ENCODE measurements at regions not wholly inside any gene's neighbourhood (a gene's known extent, or its start where the extent isn't known, plus 50 kb on each side); places are given as distances from the start of the nearest gene placed in this dataset.

GRCh38 chrX:39238006-39238405 lies 436.7 kb downstream of the MID1IP1 start:
- DNase-seq (ENCODE audit: low read depth), result no peak
- Histone ChIP-seq H3K36me3 (ENCODE audit: control insufficient read depth, insufficient read depth, low read length, severe bottlenecking) (no peaks in the 10 kb centered on the region), H3K4me1 (ENCODE audit: control insufficient read depth, insufficient read depth, low read length) (no peaks in the 10 kb centered on the region), H3K9ac (ENCODE audit: low read length) (no peak overlapping the region), H3K4me3 (ENCODE audit: low read length) (no peak overlapping the region), H3K9me3 (ENCODE audit: control insufficient read depth, low read length) (peaks cover 21% of the 10 kb centered on the region), H3K27me3 (replicated peaks; ENCODE audit: control insufficient read depth, insufficient read depth, low read length) (peaks cover 67% of the 10 kb centered on the region)

DNA sequence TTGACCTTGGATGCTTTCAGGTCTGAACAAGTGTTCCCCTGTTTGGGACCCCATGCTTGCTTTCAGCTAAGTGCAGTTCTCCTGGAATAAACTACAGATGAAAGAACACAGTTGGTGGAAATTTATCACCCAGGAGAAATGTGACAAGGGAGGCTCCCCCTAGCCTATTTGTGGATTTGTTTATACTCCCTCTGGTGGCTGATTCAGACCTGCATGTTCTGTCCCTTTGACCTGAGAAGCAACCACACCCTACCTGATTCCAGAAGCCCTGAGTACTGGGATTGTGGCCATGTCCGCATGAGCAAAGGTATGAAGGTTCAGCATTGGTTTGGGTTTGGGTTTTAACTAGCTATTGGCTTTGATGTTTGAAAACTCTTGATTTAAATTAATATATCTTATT lies 440.9 kb downstream of the MID1IP1 start:
- no peak overlapping the region for H3K9ac ChIP-seq (ENCODE audit: low read length)
- peak; percentile 15 for DNase-seq (ENCODE audit: low read depth)
- no peaks in the 10 kb centered on the region for H3K36me3 ChIP-seq (ENCODE audit: control insufficient read depth, insufficient read depth, low read length, severe bottlenecking)
- no peak overlapping the region for H3K4me3 ChIP-seq (ENCODE audit: low read length)
- H3K9me3 ChIP-seq (ENCODE audit: control insufficient read depth, low read length), result peaks cover 7% of the 10 kb centered on the region
- no peaks in the 10 kb centered on the region for H3K4me1 ChIP-seq (ENCODE audit: control insufficient read depth, insufficient read depth, low read length)
- peaks cover 34% of the 10 kb centered on the region for H3K27me3 ChIP-seq (replicated peaks; ENCODE audit: control insufficient read depth, insufficient read depth, low read length)

DNA sequence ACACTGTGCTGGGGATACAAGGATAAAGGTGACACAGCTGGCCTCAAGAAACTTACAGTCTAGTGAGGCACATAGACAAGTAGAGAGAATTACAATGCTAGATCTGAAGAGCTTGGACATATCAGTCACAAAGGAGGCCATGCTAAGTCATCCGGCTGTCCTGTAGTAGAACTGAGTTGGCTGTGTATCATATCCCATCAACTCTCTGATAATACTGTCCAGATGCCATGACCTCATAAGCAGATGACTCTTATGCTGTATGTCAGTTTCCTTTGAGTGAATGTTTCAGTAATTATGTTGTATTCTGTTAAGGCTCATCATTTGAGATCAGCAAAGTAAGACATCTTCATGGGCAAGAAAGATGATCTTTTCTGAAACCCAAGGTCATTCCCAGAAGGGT lies 442.9 kb downstream of the MID1IP1 start:
- DNase-seq (ENCODE audit: low read depth), result no peak

GRCh38 chrX:39245024-39245423 lies 443.8 kb downstream of the MID1IP1 start:
- Histone ChIP-seq H3K27me3 (replicated peaks; ENCODE audit: control insufficient read depth, insufficient read depth, low read length) (peaks cover 18% of the 10 kb centered on the region), H3K9me3 (ENCODE audit: control insufficient read depth, low read length) (peaks cover 3% of the 10 kb centered on the region), H3K4me1 (ENCODE audit: control insufficient read depth, insufficient read depth, low read length) (no peaks in the 10 kb centered on the region), H3K9ac (ENCODE audit: low read length) (no peak overlapping the region), H3K36me3 (ENCODE audit: control insufficient read depth, insufficient read depth, low read length, severe bottlenecking) (no peaks in the 10 kb centered on the region), H3K4me3 (ENCODE audit: low read length) (no peak overlapping the region)
- DNase-seq (ENCODE audit: low read depth), result no peak

More for the DNA sequence above, 442.9 kb downstream of the MID1IP1 start:
- peaks cover 3% of the 10 kb centered on the region for H3K9me3 ChIP-seq (ENCODE audit: control insufficient read depth, low read length)
- no peaks in the 10 kb centered on the region for H3K36me3 ChIP-seq (ENCODE audit: control insufficient read depth, insufficient read depth, low read length, severe bottlenecking)
- no peak overlapping the region for H3K4me3 ChIP-seq (ENCODE audit: low read length)
- H3K27me3 ChIP-seq (replicated peaks; ENCODE audit: control insufficient read depth, insufficient read depth, low read length), result peaks cover 24% of the 10 kb centered on the region
- no peak overlapping the region for H3K9ac ChIP-seq (ENCODE audit: low read length)
- H3K4me1 ChIP-seq (ENCODE audit: control insufficient read depth, insufficient read depth, low read length), result no peaks in the 10 kb centered on the region

DNA sequence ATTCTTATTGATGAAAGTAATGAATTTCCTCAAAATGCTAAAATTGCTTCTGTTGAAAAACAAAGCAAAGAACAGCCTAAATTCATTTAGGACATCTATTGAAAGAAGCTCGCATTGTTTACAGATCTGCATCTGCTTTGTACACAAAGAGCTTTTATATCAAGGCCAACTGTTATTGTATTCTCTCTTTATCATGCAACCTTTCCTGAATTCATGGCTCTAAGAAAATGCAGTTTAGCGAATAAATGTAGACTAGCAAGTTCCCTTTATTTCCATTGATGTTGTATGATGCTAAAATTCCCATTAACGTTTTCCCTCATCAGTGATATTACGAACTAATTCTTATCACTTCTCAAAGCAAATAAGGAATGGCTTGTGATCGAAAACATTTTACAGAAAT lies 446.3 kb downstream of the MID1IP1 start:
- H3K4me1 ChIP-seq (ENCODE audit: control insufficient read depth, insufficient read depth, low read length), result no peaks in the 10 kb centered on the region
- H3K36me3 ChIP-seq (ENCODE audit: control insufficient read depth, insufficient read depth, low read length, severe bottlenecking), result no peaks in the 10 kb centered on the region
- peaks cover 15% of the 10 kb centered on the region for H3K27me3 ChIP-seq (replicated peaks; ENCODE audit: control insufficient read depth, insufficient read depth, low read length)
- H3K9me3 ChIP-seq (ENCODE audit: control insufficient read depth, low read length), result peaks cover 8% of the 10 kb centered on the region
- no peak overlapping the region for H3K4me3 ChIP-seq (ENCODE audit: low read length)
- no peak overlapping the region for H3K9ac ChIP-seq (ENCODE audit: low read length)
- DNase-seq (ENCODE audit: low read depth), result no peak

- Histone ChIP-seq H3K9me3 (ENCODE audit: control insufficient read depth, low read length) (peaks cover 13% of the 10 kb centered on the region), H3K4me1 (ENCODE audit: control insufficient read depth, insufficient read depth, low read length) (no peaks in the 10 kb centered on the region), H3K4me3 (ENCODE audit: low read length) (no peak overlapping the region), H3K9ac (ENCODE audit: low read length) (no peak overlapping the region), H3K27me3 (replicated peaks; ENCODE audit: control insufficient read depth, insufficient read depth, low read length) (peaks cover 18% of the 10 kb centered on the region), H3K36me3 (ENCODE audit: control insufficient read depth, insufficient read depth, low read length, severe bottlenecking) (no peaks in the 10 kb centered on the region)
- no peak for DNase-seq (ENCODE audit: low read depth)
Measured at GRCh38 chrX:39248330-39248729, 447.1 kb downstream of the MID1IP1 start.

- no peaks in the 10 kb centered on the region for H3K36me3 ChIP-seq (ENCODE audit: control insufficient read depth, insufficient read depth, low read length, severe bottlenecking)
- H3K27me3 ChIP-seq (replicated peaks; ENCODE audit: control insufficient read depth, insufficient read depth, low read length), result peaks cover 18% of the 10 kb centered on the region
- H3K9ac ChIP-seq (ENCODE audit: low read length), result no peak overlapping the region
- no peak overlapping the region for H3K4me3 ChIP-seq (ENCODE audit: low read length)
- H3K4me1 ChIP-seq (ENCODE audit: control insufficient read depth, insufficient read depth, low read length), result no peaks in the 10 kb centered on the region
- no peak for DNase-seq (ENCODE audit: low read depth)
- H3K9me3 ChIP-seq (ENCODE audit: control insufficient read depth, low read length), result peaks cover 13% of the 10 kb centered on the region
Measured at GRCh38 chrX:39249999-39250398, 448.7 kb downstream of the MID1IP1 start.

DNA sequence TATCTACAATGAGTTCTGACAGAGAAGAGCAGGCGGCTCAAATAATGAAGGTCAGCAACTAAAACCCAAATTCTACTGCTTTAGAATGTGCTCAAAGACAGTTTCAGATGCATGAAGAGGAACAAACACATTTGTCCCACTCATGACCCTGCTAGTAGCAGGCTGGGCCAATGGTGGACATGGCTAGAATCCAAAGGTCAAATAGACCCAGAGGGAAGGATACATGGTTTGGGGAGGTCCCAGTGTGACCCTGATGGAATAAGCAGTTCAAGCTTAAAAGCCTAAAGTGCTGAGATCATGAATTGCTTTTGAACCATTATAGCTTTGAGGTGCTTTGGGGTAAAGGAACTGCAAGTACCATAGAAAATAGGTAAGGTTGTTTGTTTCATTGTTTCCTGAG lies 450.7 kb downstream of the MID1IP1 start:
- Histone ChIP-seq H3K9me3 (ENCODE audit: control insufficient read depth, low read length) (peaks cover 16% of the 10 kb centered on the region), H3K36me3 (ENCODE audit: control insufficient read depth, insufficient read depth, low read length, severe bottlenecking) (no peaks in the 10 kb centered on the region), H3K4me1 (ENCODE audit: control insufficient read depth, insufficient read depth, low read length) (no peaks in the 10 kb centered on the region), H3K4me3 (ENCODE audit: low read length) (no peak overlapping the region), H3K9ac (ENCODE audit: low read length) (no peak overlapping the region), H3K27me3 (replicated peaks; ENCODE audit: control insufficient read depth, insufficient read depth, low read length) (peaks cover 18% of the 10 kb centered on the region)
- no peak for DNase-seq (ENCODE audit: low read depth)

DNA sequence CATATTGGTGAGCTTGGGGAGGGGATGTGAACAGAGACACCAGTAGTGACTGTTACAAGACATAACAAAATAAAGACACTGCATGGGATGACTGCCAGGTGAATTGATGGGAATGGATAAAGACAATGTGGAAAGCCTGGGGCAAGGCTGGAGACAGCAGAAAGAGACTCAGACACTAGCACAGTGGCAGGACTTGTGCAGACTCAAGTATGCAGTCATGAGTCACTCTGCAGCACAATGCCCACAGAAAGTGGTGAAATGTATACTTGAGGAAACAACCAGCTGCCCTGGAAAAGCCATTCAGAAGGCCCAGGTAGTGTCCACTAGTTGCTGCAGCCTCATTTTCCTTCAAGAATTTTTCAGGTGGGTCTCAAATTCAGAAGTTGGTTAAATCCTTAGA lies 452.3 kb downstream of the MID1IP1 start:
- Histone ChIP-seq H3K27me3 (replicated peaks; ENCODE audit: control insufficient read depth, insufficient read depth, low read length) (peaks cover 24% of the 10 kb centered on the region), H3K9ac (ENCODE audit: low read length) (no peak overlapping the region), H3K4me1 (ENCODE audit: control insufficient read depth, insufficient read depth, low read length) (no peaks in the 10 kb centered on the region), H3K4me3 (ENCODE audit: low read length) (no peak overlapping the region), H3K9me3 (ENCODE audit: control insufficient read depth, low read length) (peaks cover 13% of the 10 kb centered on the region), H3K36me3 (ENCODE audit: control insufficient read depth, insufficient read depth, low read length, severe bottlenecking) (no peaks in the 10 kb centered on the region)
- no peak for DNase-seq (ENCODE audit: low read depth)

GRCh38 chrX:39258331-39258730 lies 457.1 kb downstream of the MID1IP1 start:
- Histone ChIP-seq H3K4me1 (ENCODE audit: control insufficient read depth, insufficient read depth, low read length) (peaks cover 7% of the 10 kb centered on the region), H3K27me3 (replicated peaks; ENCODE audit: control insufficient read depth, insufficient read depth, low read length) (peaks cover 18% of the 10 kb centered on the region), H3K36me3 (ENCODE audit: control insufficient read depth, insufficient read depth, low read length, severe bottlenecking) (no peaks in the 10 kb centered on the region), H3K4me3 (ENCODE audit: low read length) (no peak overlapping the region), H3K9ac (ENCODE audit: low read length) (no peak overlapping the region), H3K9me3 (ENCODE audit: control insufficient read depth, low read length) (peaks cover 3% of the 10 kb centered on the region)
- no peak for DNase-seq (ENCODE audit: low read depth)

- Histone ChIP-seq H3K4me3 (ENCODE audit: low read length) (no peak overlapping the region), H3K36me3 (ENCODE audit: control insufficient read depth, insufficient read depth, low read length, severe bottlenecking) (no peaks in the 10 kb centered on the region), H3K4me1 (ENCODE audit: control insufficient read depth, insufficient read depth, low read length) (peaks cover 7% of the 10 kb centered on the region), H3K9me3 (ENCODE audit: control insufficient read depth, low read length) (peaks cover 17% of the 10 kb centered on the region), H3K9ac (ENCODE audit: low read length) (no peak overlapping the region), H3K27me3 (replicated peaks; ENCODE audit: control insufficient read depth, insufficient read depth, low read length) (peaks cover 33% of the 10 kb centered on the region)
- no peak for DNase-seq (ENCODE audit: low read depth)
Measured at GRCh38 chrX:39260965-39261364, 459.7 kb downstream of the MID1IP1 start.

DNA sequence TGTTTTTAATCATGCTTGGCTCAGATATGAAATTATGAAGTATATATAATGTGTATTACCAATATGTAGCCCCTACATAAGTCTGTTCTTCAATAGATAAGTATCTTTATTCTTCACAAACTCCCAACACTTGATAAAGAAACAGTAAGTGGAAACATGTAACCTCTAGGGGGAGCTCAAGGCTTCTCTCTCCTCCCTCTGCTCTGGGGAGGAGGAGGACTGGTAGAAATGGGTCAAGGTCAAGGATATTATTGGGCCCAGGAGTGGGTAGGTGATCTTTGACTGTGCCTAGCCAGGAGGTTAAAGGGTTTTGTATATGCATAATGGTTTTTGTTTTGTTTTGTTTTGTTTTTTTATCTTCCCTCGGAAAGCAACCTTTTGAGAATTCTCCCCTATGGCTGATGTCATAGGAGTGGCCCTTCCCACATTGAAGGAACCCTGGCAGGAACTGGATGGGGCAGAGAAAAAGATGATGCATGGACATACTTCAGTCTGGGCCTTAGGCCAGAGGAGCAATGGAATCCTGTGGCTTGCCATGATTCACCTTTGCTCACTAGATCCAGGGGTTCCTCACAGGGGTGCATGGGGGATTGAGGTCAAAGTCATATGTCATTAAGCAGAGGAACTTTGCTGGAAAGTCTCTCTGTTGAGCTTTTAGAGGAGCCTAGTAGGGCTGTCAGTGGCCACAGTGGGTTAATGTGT lies 460.3 kb downstream of the MID1IP1 start:
- peak; percentile 39 for DNase-seq (ENCODE audit: low read depth)
- no peak overlapping the region for H3K4me3 ChIP-seq (ENCODE audit: low read length)
- H3K36me3 ChIP-seq (ENCODE audit: control insufficient read depth, insufficient read depth, low read length, severe bottlenecking), result no peaks in the 10 kb centered on the region
- H3K9me3 ChIP-seq (ENCODE audit: control insufficient read depth, low read length), result peaks cover 23% of the 10 kb centered on the region
- peaks cover 39% of the 10 kb centered on the region for H3K27me3 ChIP-seq (replicated peaks; ENCODE audit: control insufficient read depth, insufficient read depth, low read length)
- no peak overlapping the region for H3K9ac ChIP-seq (ENCODE audit: low read length)
- peaks cover 7% of the 10 kb centered on the region for H3K4me1 ChIP-seq (ENCODE audit: control insufficient read depth, insufficient read depth, low read length)
